ENCODE measurements at regions not wholly inside any gene's neighbourhood (a gene's known extent, or its start where the extent isn't known, plus 50 kb on each side); places are given as distances from the start of the nearest gene placed in this dataset.

DNA sequence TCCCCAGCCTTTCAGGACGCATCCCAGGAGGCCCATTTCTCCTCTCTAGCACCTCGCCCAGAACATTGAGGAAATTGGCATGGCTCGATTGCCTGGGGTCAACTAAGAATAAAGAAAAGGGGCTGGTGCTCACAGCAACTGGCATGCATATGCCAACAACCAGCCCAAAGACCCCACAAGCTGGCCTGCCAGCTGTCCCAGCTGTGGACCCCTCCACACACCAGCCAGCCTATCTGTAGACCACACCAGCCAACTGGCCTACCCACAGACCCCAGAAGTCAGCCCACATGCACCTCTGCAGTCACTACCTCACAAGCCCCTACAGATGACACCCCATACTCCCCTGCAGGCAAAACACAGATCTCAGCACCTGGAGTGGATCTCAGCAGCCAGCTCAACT is 123.8 kb upstream of the ID2 start:
- no peak for TF ChIP-seq CTCF (IDR thresholded peaks at IDR 0.05)
- TF ChIP-seq POLR2A (IDR thresholded peaks at IDR 0.05): no peak
